Vagina (tissue), 2 donors: ENCODE measurements at regions not wholly inside any gene's neighbourhood (a gene's known extent, or its start where the extent isn't known, plus 50 kb on each side); places are given as distances from the start of the nearest gene placed in this dataset.

Source experiments
- POLR2A ChIP-seq, 2 donors: fragments of 450-650 bp; IDR thresholded peaks; one replicate each; pipeline ENCODE4 v1.6.1; 2017; ENCODE audit warnings: antibody characterized with exemption in 2 of 2, mild to moderate bottlenecking in 2 of 2, moderate library complexity in 2 of 2
- POLR2AphosphoS5 ChIP-seq, 2 donors: sonication (generic); formaldehyde crosslinking; IDR thresholded peaks; one replicate each; pipeline ENCODE4 v1.9.0; 2017; ENCODE audit warnings: antibody characterized with exemption in 2 of 2, mild to moderate bottlenecking in 2 of 2, low read depth in 1 of 2; ENCODE audit not compliant: insufficient read depth in 1 of 2
- TF ChIP-seq, protein P1 (sequence below), 3 experiments: fragments of 450-650 bp in 2 of 3; fragments of 200-600 bp in 1 of 3; sonication (generic) in 1 of 3; IDR thresholded peaks; one replicate each; pipeline ENCODE4 v1.5.1; 2017 to 2019; ENCODE audit warnings: antibody characterized with exemption in 3 of 3, mild to moderate bottlenecking in 2 of 3, moderate library complexity in 2 of 3

DNA sequence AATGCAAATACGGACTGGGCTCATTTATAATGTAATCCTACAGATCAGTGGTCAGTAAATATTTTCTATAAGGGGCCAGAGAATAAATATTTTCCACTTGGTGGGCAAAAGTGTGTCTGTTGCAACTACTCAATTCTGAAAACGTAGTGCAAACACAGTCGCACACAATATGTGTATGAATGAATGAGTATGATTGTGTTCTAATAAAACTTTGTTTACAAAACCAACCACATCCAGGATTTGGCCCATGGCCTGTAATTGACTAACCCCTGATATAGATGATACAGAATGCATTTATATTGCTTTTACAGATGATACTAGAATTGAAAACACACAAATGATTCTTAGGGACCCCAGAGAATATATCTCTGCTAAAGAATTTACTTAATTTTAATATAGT lies 197.6 kb downstream of the ASB9 start:
- TF ChIP-seq, protein P1, sequence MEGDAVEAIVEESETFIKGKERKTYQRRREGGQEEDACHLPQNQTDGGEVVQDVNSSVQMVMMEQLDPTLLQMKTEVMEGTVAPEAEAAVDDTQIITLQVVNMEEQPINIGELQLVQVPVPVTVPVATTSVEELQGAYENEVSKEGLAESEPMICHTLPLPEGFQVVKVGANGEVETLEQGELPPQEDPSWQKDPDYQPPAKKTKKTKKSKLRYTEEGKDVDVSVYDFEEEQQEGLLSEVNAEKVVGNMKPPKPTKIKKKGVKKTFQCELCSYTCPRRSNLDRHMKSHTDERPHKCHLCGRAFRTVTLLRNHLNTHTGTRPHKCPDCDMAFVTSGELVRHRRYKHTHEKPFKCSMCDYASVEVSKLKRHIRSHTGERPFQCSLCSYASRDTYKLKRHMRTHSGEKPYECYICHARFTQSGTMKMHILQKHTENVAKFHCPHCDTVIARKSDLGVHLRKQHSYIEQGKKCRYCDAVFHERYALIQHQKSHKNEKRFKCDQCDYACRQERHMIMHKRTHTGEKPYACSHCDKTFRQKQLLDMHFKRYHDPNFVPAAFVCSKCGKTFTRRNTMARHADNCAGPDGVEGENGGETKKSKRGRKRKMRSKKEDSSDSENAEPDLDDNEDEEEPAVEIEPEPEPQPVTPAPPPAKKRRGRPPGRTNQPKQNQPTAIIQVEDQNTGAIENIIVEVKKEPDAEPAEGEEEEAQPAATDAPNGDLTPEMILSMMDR (IDR thresholded peaks at IDR 0.05) = no peak
- TF ChIP-seq POLR2A (IDR thresholded peaks at IDR 0.05) = no peak
- TF ChIP-seq POLR2AphosphoS5 (IDR thresholded peaks at IDR 0.05; ENCODE audit: insufficient read depth in 1 of 2, low read depth in 1 of 2) = no peak
